CD4-positive, alpha-beta T cell treated with Interleukin-15 for 1 hour (primary cell): ENCODE measurements at regions not wholly inside any gene's neighbourhood (a gene's known extent, or its start where the extent isn't known, plus 50 kb on each side); places are given as distances from the start of the nearest gene placed in this dataset.

ENCODE experiments used
- DNase-seq: peaks from one replicate; pipeline ENCODE4 v3.0.0-alpha.2; 2020

- DNase-seq, result no peak
Observed at GRCh38 chr3:177977381-177978158, 558.7 kb upstream of the KCNMB2 start.

GRCh38 chr3:177978946-177979345, 557.3 kb upstream of the KCNMB2 start:
- no peak for DNase-seq

DNA sequence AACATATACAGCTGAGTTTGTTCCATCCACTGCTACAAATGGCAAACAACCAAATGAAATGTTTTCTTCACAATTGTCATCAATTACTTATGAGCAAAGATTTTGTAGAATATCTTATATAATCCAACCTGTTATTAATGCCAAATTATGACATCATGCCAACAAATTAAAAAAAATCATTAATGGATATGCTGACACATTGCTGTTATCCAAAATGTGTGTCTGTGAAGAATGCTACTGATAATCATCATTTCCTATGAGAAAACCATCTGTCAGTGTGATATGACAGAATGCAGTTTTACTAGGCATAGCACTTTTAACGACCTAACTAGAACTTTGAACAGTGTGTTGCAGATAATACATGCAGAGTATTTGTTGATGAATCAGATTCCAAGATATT, 556.5 kb upstream of the KCNMB2 start:
- no peak for DNase-seq

DNA sequence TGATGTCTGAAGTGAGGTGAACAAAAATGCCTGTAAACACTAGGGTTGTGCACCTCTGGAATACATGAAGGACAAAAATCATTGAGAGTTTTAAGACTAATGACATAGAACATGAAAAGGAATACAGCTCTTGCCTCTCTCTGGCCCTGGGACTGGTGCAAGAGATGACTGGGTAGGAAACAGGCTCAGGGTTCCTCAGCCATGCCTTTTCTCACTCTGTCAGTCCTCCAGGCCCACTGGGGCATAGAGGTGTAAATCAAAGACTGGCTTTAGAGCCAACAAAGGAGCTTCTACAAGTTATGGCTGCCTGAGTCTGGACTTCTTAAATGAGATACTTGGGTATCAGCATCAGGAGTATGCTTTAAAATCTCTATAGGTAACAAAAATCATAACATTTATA, 554.7 kb upstream of the KCNMB2 start:
- no peak for DNase-seq

DNA sequence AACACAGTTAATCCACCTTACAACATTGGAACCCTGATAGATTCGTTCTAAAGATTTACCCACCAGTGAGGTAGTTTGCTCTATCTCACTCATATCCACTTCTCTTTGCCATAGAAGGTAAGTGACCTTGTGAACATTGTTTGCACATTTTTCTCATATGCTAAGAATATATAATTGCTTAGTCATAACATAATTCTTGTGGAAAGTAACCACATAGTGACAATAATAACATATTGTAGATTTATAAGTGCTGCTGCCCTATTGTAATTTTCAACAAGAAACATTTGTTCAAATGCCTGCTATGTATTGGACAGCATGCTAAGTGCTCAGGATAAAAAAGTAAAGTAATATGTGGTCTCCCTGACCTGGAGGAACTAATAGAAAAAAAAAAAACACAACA, 554.2 kb upstream of the KCNMB2 start:
- no peak for DNase-seq

- DNase-seq, result no peak
Observed at GRCh38 chr3:177983320-177983719, 552.9 kb upstream of the KCNMB2 start.

DNA sequence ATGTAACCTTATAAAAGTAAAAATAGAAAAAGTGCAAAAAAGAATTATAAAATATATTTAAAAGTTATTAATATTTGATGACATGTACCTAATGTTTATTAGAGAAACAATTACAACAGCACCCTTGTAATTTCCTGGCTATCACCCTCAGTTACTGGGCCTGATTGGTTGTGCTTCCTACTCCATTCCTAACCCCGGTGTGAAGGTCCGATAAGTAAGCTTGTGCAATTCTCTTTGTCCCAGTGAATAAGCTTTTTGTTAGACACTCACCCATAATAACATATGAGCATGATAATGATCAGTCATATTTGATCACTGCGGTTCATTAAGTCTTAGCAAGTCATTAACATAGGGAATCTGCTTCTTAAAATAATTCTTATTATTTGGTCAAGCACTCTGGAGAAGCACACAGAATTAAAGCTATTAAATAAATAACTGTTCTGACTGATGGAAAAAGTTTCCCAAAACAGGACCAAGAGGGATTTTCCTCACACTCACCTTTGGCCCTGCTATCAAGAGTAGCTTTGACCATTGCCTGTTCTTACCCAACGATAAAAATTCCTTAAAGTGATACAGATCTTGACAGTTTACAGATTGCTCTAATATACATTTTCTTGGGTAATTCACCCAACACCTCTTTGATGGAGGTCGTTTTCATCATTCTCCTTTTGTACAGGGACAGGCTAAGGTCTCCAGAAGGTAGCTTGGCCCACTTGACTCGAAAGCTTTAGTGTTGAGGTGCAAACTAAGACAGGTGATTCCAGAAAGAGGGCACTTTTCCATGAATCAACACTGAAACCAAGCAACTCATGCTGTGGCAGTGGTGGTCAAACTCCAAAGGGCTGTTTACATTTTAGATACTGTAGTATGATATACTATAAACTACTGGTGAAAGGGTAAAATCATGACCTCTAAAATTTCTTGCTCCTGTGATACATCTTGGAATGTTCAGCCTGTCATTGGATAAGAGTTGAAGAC, 543.0 kb upstream of the KCNMB2 start:
- DNase-seq, result no peak

GRCh38 chr3:177994976-177995375, 541.3 kb upstream of the KCNMB2 start:
- no peak for DNase-seq

GRCh38 chr3:177995381-177996085, 540.7 kb upstream of the KCNMB2 start:
- DNase-seq, result no peak

DNA sequence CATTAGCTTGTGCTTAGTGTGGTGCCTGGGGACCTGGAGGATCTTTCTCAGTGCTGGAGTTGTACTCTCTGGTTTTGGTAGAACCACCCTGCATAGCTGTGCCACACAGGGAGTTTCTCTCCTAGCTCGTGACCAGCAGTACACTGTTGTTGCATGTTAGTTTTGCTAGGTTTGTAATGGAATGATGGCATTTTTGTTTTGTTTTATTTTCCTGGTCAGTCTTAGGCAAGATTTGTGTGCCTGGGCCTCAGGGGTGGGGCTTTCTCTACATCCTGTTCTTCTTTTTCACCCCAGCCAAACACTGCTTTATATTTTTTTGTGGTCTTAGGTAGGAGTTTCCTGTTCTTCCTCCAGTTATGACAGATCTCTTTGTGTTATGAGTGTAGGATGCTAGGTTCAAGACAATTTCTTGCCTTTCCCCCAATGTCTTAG, 534.5 kb upstream of the KCNMB2 start:
- DNase-seq, result peak; percentile 19

GRCh38 chr3:178002113-178002512, 534.1 kb upstream of the KCNMB2 start:
- DNase-seq, result no peak

GRCh38 chr3:178003756-178004155, 532.5 kb upstream of the KCNMB2 start:
- no peak for DNase-seq

DNA sequence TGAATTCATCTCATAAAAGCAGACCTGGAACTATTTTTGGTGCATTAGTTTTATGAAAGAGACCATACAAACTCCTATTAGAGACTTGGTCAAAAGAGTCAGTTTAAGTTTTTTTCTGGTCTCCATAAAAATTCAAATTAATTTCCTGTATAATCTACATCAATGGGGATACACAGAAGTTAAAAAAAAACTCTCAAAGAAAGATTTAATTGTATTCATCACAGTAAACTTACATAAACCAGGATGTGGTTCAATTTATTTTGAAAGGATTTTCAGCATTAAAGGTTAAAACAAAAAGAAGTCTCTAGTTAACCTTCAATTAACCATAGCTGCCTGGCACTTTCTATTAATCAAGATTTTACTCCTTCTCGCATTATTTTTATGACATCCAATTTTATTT, 530.3 kb upstream of the KCNMB2 start:
- DNase-seq, result no peak

- DNase-seq, result no peak
Observed at GRCh38 chr3:178010306-178010705, 525.9 kb upstream of the KCNMB2 start.

GRCh38 chr3:178019645-178020044, 516.6 kb upstream of the KCNMB2 start:
- no peak for DNase-seq

GRCh38 chr3:178022599-178022998, 513.6 kb upstream of the KCNMB2 start:
- DNase-seq, result no peak

DNA sequence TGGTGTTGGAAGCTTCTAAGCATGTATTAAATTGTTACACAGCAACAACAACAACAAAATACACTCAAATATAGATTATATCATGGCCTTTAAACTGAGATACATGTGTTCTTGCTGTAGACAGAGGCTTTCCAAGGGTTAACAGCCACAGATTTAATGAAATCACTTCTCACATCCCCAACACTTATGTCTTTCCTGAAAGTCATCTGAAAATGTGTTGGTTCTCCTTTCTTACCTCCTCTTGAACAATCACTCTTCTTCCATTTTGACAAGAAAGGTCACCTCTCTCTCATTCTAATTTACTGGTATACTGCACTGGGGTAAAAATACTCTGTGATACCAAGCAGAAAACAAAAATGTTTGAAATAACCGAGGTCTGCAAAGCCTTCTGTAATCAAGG, 507.3 kb upstream of the KCNMB2 start:
- no peak for DNase-seq

- DNase-seq, result no peak
Observed at GRCh38 chr3:178036451-178037144, 499.6 kb upstream of the KCNMB2 start.

GRCh38 chr3:178041931-178042330, 494.3 kb upstream of the KCNMB2 start:
- DNase-seq, result no peak

GRCh38 chr3:178042376-178042775, 493.9 kb upstream of the KCNMB2 start:
- no peak for DNase-seq

DNA sequence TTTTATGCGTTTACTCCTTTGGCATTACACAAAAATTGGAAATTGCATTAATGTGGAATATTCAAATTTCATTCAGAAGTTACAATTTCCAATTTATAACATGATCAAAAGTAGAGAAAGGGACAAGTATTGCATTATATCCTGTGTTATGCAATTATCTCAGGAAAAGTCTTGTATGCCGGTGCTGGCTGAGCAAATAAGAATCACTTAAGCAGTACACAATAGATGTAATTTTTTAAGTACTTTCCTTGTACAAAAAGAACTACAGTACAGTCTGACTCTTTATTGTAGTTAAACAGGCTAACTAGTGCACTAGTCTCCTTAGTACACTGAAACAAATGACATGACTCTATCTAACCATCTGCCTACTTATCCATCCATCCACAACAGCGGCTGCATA, 493.2 kb upstream of the KCNMB2 start:
- no peak for DNase-seq

GRCh38 chr3:178044320-178044719, 491.9 kb upstream of the KCNMB2 start:
- no peak for DNase-seq

DNA sequence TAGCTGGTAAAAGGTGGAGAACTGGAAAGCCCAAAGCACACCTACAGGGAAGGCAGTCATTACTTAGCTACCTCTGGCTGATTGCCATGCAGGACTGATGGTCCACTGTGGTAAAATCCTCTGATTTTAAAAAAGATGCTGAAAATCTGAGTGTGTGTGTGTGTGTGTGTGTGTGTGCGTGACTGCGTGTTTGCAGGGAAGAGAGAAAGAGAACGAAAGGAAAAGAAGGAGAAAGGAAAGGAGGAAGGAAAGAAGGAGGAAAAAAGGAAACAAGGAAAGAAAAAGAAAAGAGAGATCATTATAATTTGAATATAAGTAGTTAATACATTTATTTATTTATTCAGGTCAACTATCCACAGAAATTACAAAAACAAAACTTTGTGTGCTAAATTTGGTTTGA, 488.7 kb upstream of the KCNMB2 start:
- DNase-seq, result no peak
